ENCODE measurements at regions not wholly inside any gene's neighbourhood (a gene's known extent, or its start where the extent isn't known, plus 50 kb on each side); places are given as distances from the start of the nearest gene placed in this dataset.

DNA sequence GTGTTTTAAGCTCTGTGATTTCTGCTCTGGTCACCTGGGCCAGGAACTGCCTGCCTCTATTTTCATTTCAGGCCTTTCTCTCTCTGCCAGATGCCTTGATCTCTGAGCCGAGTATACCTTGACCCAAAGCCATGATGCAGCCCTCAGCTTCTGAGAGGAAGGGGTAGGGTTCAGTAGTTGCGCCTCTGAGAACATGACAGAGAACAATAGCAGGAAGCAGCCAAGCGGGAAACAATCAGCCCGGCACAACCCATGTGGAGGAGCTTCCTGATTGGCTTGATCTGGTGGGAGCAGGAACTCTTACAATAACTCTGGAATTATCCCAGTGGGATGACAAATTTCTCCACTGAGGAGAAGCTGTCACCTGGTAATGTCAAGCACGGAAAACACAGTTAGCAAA is 127.4 kb downstream of the PALM2AKAP2 start:
- no peak overlapping the region for H3K9ac ChIP-seq (ENCODE audit: low read length)
- no peaks in the 10 kb centered on the region for H3K36me3 ChIP-seq (ENCODE audit: control insufficient read depth, insufficient read depth, low read length)
- no peaks in the 10 kb centered on the region for H3K9me3 ChIP-seq (ENCODE audit: control insufficient read depth, low read length)
- no peak overlapping the region for H3K4me3 ChIP-seq (ENCODE audit: low read length)
- no peaks in the 10 kb centered on the region for H3K27me3 ChIP-seq (ENCODE audit: control insufficient read depth, insufficient read depth, low read length)
- peaks cover 19% of the 10 kb centered on the region for H3K4me1 ChIP-seq (ENCODE audit: control insufficient read depth, insufficient read depth, low read length)

DNA sequence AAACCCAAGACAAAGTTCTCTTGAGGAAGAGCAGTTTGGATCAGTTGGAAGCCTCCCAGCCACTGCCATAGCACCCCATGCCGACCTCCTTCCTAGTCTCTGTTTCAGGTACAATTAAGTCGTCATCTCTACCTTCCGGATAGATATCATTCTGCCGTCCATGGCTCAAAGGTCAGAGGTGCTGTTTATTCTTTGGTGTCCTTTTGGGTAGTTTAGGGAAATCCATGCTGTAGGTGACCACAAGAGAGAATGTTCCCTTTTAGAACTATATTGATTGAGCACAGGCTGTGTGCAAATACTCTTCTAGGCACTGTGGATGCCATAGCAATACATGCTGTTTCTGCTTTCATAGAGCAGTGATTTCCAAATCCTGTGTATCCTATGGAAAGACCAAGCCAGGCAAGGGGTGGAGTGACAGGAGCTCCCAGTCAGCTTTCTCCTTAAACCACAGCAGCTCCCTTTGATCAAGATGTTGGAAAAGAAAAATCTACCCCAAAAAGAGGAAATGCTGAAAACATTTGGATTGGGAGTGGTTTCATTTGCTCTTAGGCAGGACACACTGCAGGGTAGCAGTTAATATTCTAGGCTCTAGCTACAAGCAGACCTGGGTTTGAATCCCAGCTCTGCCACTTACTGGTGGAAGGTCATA is 127.9 kb downstream of the PALM2AKAP2 start:
- Histone ChIP-seq H3K27me3 (ENCODE audit: control insufficient read depth, insufficient read depth, low read length) (no peaks in the 10 kb centered on the region), H3K9ac (ENCODE audit: low read length) (no peak overlapping the region), H3K36me3 (ENCODE audit: control insufficient read depth, insufficient read depth, low read length) (no peaks in the 10 kb centered on the region), H3K4me3 (ENCODE audit: low read length) (no peak overlapping the region), H3K4me1 (ENCODE audit: control insufficient read depth, insufficient read depth, low read length) (peaks cover 21% of the 10 kb centered on the region), H3K9me3 (ENCODE audit: control insufficient read depth, low read length) (no peaks in the 10 kb centered on the region)

DNA sequence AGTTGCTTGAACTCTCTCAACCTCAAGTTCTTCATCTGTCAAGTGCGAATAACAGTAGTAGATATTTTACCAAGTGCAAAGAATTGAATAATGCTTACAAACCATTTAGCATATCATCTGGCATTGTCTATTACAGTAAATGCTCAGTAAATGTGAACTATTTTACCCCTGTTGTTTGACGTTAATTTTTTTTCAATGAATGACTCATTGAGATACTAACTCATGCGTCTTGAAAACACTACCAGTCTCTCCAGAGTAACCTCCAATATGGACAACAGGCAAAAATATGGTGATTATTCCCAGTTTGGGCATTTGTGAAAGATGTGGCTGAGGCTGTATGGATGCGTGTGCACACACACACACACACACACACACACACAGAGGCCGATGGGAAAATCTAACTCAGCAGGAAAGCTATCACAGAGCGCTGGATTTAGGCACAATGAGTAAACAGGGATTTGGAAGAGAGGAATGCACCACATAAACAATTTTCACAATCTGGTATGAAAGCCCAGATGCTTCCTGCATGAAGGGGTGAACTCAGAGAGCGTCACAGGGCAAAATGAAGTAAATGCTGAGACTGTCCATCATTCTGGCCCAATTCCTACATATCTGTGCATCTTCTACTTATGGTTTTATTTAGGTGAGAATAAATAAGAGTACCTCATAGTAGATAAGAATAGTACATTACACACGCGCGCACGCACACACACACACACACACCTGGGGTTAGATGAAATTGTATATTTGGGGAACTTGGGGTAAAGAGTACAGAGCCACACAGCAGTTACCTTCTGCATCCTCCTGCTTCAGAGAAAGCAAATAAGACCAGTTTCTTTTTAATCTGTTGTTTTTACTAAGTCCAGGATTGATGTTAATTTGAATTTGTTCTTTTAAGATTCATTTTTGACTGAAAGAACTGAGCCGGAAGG is 128.7 kb downstream of the PALM2AKAP2 start:
- Histone ChIP-seq H3K36me3 (ENCODE audit: control insufficient read depth, insufficient read depth, low read length) (no peaks in the 10 kb centered on the region), H3K4me1 (ENCODE audit: control insufficient read depth, insufficient read depth, low read length) (peaks cover 26% of the 10 kb centered on the region), H3K27me3 (ENCODE audit: control insufficient read depth, insufficient read depth, low read length) (no peaks in the 10 kb centered on the region), H3K9me3 (ENCODE audit: control insufficient read depth, low read length) (no peaks in the 10 kb centered on the region), H3K9ac (ENCODE audit: low read length) (no peak overlapping the region), H3K4me3 (ENCODE audit: low read length) (no peak overlapping the region)

DNA sequence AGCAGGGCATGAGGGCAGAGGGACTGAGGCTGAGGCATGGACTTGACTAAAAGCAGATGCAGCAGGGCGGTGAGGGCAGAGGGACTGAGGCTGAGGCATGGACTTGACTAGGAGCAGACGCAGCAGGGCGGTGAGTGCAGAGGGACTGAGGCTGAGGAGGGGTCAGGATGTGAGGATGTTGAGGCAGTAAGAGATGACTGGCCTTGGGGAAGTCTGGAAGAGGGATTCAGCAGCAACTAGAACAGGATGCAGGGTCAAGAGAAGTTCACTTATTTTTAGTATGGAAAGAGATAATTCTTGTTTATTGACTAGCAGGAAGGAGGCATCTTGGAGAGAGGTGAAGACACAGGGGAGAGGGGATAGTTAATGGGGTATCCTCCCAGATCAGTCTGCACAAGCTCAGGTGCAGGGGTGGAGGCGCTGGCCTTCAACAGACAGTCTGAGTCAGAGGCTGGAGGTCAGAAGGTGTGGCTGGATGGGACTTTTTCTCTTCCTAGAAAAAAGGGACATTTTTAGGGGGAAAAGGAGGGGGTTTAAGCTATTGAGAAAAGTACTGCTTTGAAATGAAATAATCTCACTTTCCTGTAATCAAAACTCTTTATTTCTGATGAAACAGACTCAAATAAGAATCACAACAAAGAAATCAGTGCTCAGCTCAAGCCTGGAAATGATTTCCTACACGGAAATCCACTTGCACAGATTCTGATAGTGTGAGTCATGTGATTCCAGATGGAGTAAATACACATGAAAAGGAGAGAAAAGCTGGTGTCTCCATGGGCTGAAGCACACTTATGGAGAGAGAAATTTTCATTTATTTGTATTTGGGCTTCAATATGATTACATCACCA is 130.9 kb downstream of the PALM2AKAP2 start:
- H3K9ac ChIP-seq (ENCODE audit: low read length), result no peak overlapping the region
- H3K4me1 ChIP-seq (ENCODE audit: control insufficient read depth, insufficient read depth, low read length), result peaks cover 26% of the 10 kb centered on the region
- no peaks in the 10 kb centered on the region for H3K9me3 ChIP-seq (ENCODE audit: control insufficient read depth, low read length)
- no peaks in the 10 kb centered on the region for H3K36me3 ChIP-seq (ENCODE audit: control insufficient read depth, insufficient read depth, low read length)
- no peaks in the 10 kb centered on the region for H3K27me3 ChIP-seq (ENCODE audit: control insufficient read depth, insufficient read depth, low read length)
- no peak overlapping the region for H3K4me3 ChIP-seq (ENCODE audit: low read length)

DNA sequence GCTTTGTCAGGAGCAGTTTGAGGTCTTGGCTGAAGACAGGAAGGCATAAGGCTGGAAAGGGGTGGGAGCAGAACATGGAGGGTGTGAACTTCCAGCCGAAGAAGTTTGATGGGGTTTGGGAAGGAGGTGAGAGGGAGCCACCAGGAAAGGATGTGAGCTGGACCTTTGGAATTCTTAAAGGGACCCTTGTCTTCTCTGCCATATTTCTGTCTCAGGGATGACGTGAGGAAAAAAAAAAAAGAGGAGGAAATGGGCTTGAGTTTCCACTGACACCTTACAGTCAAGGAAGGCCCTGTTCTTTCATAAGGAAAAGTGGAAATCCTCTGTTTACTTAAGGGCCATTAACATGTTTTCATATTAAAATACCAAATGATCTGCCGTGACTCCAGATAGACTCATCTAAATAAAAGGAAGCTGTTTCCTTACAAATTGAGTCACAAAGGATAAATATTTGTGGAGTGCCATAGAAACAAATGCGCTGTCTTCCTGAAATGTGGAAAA is 132.1 kb downstream of the PALM2AKAP2 start:
- Histone ChIP-seq H3K9me3 (ENCODE audit: control insufficient read depth, low read length) (no peaks in the 10 kb centered on the region), H3K27me3 (ENCODE audit: control insufficient read depth, insufficient read depth, low read length) (no peaks in the 10 kb centered on the region), H3K4me3 (ENCODE audit: low read length) (no peak overlapping the region), H3K36me3 (ENCODE audit: control insufficient read depth, insufficient read depth, low read length) (no peaks in the 10 kb centered on the region), H3K4me1 (ENCODE audit: control insufficient read depth, insufficient read depth, low read length) (peaks cover 26% of the 10 kb centered on the region), H3K9ac (ENCODE audit: low read length) (no peak overlapping the region)

DNA sequence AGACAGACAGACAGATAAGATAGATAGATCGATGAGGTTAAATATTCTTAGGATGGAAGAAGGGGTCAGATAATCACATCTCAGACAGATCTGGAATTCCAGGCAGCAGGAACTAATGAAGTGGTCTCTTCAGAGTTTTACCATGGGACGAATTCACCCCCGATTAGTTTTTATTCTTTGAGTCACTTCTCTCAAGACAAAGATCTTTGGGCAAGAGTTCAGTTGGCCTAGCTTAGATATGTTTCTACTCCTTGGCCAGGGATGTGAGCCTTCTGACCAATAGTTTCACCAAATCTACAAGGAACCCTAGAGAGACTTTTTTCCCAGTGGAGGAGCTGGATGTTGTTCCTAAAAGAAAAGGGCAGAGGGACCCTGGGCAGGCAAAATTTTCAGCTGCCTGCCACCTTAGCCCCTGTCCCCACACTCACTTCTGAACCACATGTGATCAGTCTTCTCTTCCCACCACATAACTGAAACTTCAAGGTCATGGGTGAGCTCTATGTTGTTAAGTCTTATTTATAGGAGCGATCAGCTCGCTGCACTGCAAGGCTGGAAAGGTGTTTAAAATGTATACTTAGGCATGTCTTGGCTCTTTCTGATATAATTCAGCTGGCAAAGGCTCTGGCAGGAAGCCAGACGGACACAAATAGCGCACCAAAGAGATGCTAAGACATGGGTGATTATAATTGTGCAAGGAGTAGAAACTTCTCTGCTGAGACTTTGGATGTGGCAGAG is 132.9 kb downstream of the PALM2AKAP2 start:
- Histone ChIP-seq H3K36me3 (ENCODE audit: control insufficient read depth, insufficient read depth, low read length) (no peaks in the 10 kb centered on the region), H3K9ac (ENCODE audit: low read length) (no peak overlapping the region), H3K27me3 (ENCODE audit: control insufficient read depth, insufficient read depth, low read length) (no peaks in the 10 kb centered on the region), H3K4me1 (ENCODE audit: control insufficient read depth, insufficient read depth, low read length) (peaks cover 26% of the 10 kb centered on the region), H3K4me3 (ENCODE audit: low read length) (no peak overlapping the region), H3K9me3 (ENCODE audit: control insufficient read depth, low read length) (no peaks in the 10 kb centered on the region)

DNA sequence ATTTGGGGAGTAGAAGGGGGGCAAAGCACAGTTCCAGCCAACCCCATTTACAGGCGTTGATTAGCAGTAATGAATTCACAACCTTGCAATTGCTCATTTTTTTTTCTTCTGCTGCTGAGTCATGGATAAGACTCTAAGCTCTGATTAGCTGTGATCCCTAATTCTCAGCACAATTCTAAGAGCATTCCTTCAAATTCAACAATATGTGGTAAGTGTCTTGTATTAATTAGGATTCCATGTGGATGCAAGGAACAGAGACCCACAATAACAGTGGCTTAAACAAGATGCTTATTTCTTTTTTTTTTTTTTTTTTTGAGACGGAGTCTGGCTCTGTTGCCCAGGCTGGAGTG is 133.4 kb downstream of the PALM2AKAP2 start:
- H3K4me1 ChIP-seq (ENCODE audit: control insufficient read depth, insufficient read depth, low read length), result peaks cover 30% of the 10 kb centered on the region
- no peaks in the 10 kb centered on the region for H3K9me3 ChIP-seq (ENCODE audit: control insufficient read depth, low read length)
- no peaks in the 10 kb centered on the region for H3K27me3 ChIP-seq (ENCODE audit: control insufficient read depth, insufficient read depth, low read length)
- H3K9ac ChIP-seq (ENCODE audit: low read length), result no peak overlapping the region
- H3K36me3 ChIP-seq (ENCODE audit: control insufficient read depth, insufficient read depth, low read length), result no peaks in the 10 kb centered on the region
- H3K4me3 ChIP-seq (ENCODE audit: low read length), result no peak overlapping the region

DNA sequence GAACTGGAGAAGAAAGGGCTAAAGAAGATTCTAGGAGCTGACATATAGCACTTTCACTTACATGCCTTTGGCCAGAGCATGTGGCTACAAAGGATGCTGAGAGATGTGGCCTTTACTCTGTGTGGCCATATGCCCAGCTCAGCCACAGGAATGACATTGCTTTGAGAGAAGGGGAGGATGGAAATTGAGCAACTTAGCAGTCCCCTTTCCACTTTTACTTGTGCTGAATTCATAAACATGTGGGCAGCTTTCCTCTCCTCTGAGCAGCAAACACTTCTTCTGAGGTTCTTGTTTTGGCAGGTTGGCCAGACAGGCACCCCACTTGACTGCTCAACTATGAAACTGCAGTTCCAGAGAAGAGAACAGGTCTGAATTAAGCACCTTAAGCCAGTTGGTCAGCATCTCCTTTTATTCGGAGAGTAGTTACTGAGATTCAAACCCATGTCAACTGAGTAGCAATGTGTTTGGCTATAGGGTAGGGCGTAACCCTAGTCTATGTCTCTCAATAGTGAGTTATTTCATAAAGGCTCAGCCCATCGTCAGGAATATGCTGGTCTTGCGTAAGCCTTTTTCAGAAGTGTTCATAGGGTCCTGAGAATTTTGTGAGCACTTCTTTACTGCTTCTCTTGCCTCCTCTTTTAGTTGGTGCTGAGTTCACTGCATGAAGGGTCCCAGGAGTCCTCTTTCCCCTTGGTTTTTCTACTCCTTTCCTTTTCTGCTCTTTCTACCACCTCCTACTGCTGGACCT is 134.5 kb downstream of the PALM2AKAP2 start:
- no peak overlapping the region for H3K4me3 ChIP-seq (ENCODE audit: low read length)
- no peaks in the 10 kb centered on the region for H3K9me3 ChIP-seq (ENCODE audit: control insufficient read depth, low read length)
- H3K4me1 ChIP-seq (ENCODE audit: control insufficient read depth, insufficient read depth, low read length), result peaks cover 31% of the 10 kb centered on the region
- no peaks in the 10 kb centered on the region for H3K27me3 ChIP-seq (ENCODE audit: control insufficient read depth, insufficient read depth, low read length)
- H3K36me3 ChIP-seq (ENCODE audit: control insufficient read depth, insufficient read depth, low read length), result no peaks in the 10 kb centered on the region
- H3K9ac ChIP-seq (ENCODE audit: low read length), result no peak overlapping the region

DNA sequence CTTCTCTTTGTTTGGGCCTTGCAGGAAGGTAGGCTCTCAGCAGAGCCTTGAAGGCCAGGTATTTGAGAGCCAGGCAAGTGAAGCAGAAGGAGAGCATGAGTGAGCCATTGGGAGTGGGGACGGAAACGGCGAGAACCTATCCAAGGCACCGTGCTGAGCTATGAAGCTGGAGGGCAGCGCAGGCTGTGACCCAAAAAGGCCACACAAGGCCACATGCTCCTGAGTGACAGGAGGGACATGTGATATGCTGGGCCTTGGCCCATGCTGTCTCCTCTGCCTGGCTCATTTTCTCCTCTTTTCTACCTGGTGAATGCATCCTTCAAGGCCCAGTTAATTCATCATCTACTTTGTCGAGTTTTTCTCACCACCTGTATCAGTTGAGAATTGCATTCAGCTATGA is 136.3 kb downstream of the PALM2AKAP2 start:
- Histone ChIP-seq H3K4me1 (ENCODE audit: control insufficient read depth, insufficient read depth, low read length) (peaks cover 22% of the 10 kb centered on the region), H3K36me3 (ENCODE audit: control insufficient read depth, insufficient read depth, low read length) (no peaks in the 10 kb centered on the region), H3K9me3 (ENCODE audit: control insufficient read depth, low read length) (no peaks in the 10 kb centered on the region), H3K27me3 (ENCODE audit: control insufficient read depth, insufficient read depth, low read length) (no peaks in the 10 kb centered on the region), H3K9ac (ENCODE audit: low read length) (no peak overlapping the region), H3K4me3 (ENCODE audit: low read length) (no peak overlapping the region)

DNA sequence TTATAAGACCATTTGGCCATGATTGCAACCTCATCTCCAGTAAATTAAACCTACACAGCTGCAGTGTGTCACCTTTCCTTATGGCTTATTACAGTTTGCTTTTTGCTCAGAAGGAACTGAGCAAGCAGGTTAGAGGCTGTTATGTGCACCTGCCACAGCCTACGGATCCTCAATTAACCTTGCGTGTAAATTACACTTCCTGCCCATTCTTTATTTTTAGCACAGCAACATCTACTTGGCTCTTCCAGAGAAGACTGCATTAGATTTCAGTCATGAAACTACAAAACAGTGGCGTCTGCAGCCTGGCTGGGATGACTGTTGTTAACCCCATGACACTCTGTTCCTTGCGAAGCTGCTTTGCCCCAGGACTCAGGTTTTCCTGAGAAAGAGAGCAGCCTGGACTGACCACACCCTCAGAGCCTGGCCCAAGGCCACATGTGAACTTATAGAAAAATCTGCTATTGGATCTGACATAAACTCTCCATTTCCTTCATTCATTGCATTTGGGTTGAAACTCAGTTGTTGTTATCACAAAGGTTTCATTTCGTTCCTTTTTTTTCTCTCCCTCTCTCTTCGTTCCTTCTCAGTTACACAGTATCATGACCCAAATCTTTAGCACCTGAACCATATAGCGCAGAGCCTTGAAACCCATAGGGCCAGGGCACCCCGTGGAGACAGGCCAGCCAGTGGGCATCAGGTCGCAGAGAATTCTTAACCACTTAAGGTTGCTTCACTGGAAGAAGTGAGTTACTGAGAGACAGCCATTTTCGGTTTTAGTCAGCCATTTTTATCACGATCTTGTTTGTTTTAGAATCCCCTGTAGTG is 138.6 kb downstream of the PALM2AKAP2 start:
- H3K9me3 ChIP-seq (ENCODE audit: control insufficient read depth, low read length), result no peaks in the 10 kb centered on the region
- no peaks in the 10 kb centered on the region for H3K36me3 ChIP-seq (ENCODE audit: control insufficient read depth, insufficient read depth, low read length)
- H3K27me3 ChIP-seq (ENCODE audit: control insufficient read depth, insufficient read depth, low read length), result no peaks in the 10 kb centered on the region
- peaks cover 5% of the 10 kb centered on the region for H3K4me1 ChIP-seq (ENCODE audit: control insufficient read depth, insufficient read depth, low read length)
- no peak overlapping the region for H3K9ac ChIP-seq (ENCODE audit: low read length)
- no peak overlapping the region for H3K4me3 ChIP-seq (ENCODE audit: low read length)
